HUES48 (cell line): ENCODE measurements at regions not wholly inside any gene's neighbourhood (a gene's known extent, or its start where the extent isn't known, plus 50 kb on each side); places are given as distances from the start of the nearest gene placed in this dataset.

Source experiments
- H3K27ac ChIP-seq: one replicate; pipeline ENCODE4 v1.7.0; 2013; ENCODE audit warnings: low read depth, low read length, inconsistent platforms
- H3K27me3 ChIP-seq: 2 replicates; pipeline ENCODE4 v1.6.1; 2013; ENCODE audit warnings: mild to moderate bottlenecking, low read length; ENCODE audit not compliant: control insufficient read depth, insufficient read depth
- H3K36me3 ChIP-seq: 2 replicates; pipeline ENCODE4 v1.6.1; 2013; ENCODE audit warnings: low read length; ENCODE audit not compliant: control insufficient read depth, insufficient read depth
- H3K4me1 ChIP-seq: 2 replicates; pipeline ENCODE4 v1.6.1; 2013; ENCODE audit warnings: mild to moderate bottlenecking, low read length; ENCODE audit not compliant: control insufficient read depth, insufficient read depth
- H3K4me3 ChIP-seq: 2 replicates; pipeline ENCODE4 v1.5.1; 2013; ENCODE audit warnings: mild to moderate bottlenecking, low read depth, low read length
- H3K9ac ChIP-seq: 2 replicates; pipeline ENCODE4 v1.6.1; 2013; ENCODE audit warnings: mild to moderate bottlenecking, low read depth, low read length, moderate library complexity
- H3K9me3 ChIP-seq: 2 replicates; pipeline ENCODE4 v1.6.1; 2013; ENCODE audit warnings: low read length; ENCODE audit not compliant: control insufficient read depth, insufficient read depth

DNA sequence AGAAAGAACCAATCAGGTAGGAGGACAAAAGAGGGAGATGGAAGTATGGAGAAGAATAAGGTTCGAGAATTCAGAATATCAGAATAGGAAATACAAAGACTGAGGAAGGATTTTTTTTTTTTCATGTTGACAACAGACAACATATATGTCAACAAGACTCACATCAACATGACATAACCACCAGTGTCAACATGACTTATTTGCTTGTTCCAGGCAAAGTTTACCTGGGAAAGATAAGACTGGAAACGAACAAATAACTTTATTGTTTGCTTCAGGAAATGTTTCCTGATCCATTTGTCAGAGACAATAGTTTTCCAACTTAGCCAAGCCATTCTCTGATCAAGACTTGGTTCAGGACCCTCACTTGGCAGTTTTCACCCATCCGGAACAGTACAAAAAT is 321.9 kb upstream of the NETO1 start:
- no peak overlapping the region for H3K9ac ChIP-seq
- H3K36me3 ChIP-seq = no peaks in the 10 kb centered on the region
- H3K27me3 ChIP-seq = no peaks in the 10 kb centered on the region
- H3K9me3 ChIP-seq = no peaks in the 10 kb centered on the region
- peaks cover 4% of the 10 kb centered on the region; the same call in 1 of the 2 replicates for H3K4me1 ChIP-seq
- H3K4me3 ChIP-seq = no peak overlapping the region
- no peak overlapping the region for H3K27ac ChIP-seq

- H3K4me1 ChIP-seq = no peaks in the 10 kb centered on the region
- H3K36me3 ChIP-seq = no peaks in the 10 kb centered on the region
- H3K27ac ChIP-seq = no peak overlapping the region
- H3K9ac ChIP-seq = no peak overlapping the region
- H3K9me3 ChIP-seq = no peaks in the 10 kb centered on the region
- no peak overlapping the region for H3K4me3 ChIP-seq
- H3K27me3 ChIP-seq = no peaks in the 10 kb centered on the region
Measured at GRCh38 chr18:73168236-73168635, 300.4 kb upstream of the NETO1 start.

GRCh38 chr18:73164430-73164829 is 296.6 kb upstream of the NETO1 start:
- Histone ChIP-seq H3K27me3 (no peaks in the 10 kb centered on the region), H3K4me3 (no peak overlapping the region), H3K9me3 (no peaks in the 10 kb centered on the region), H3K4me1 (no peaks in the 10 kb centered on the region), H3K27ac (no peak overlapping the region), H3K9ac (no peak overlapping the region), H3K36me3 (no peaks in the 10 kb centered on the region)

GRCh38 chr18:73163236-73163635 is 295.4 kb upstream of the NETO1 start:
- no peaks in the 10 kb centered on the region for H3K4me1 ChIP-seq
- no peaks in the 10 kb centered on the region for H3K36me3 ChIP-seq
- H3K4me3 ChIP-seq = no peak overlapping the region
- H3K9me3 ChIP-seq = no peaks in the 10 kb centered on the region
- no peak overlapping the region for H3K9ac ChIP-seq
- no peaks in the 10 kb centered on the region for H3K27me3 ChIP-seq
- H3K27ac ChIP-seq = no peak overlapping the region

DNA sequence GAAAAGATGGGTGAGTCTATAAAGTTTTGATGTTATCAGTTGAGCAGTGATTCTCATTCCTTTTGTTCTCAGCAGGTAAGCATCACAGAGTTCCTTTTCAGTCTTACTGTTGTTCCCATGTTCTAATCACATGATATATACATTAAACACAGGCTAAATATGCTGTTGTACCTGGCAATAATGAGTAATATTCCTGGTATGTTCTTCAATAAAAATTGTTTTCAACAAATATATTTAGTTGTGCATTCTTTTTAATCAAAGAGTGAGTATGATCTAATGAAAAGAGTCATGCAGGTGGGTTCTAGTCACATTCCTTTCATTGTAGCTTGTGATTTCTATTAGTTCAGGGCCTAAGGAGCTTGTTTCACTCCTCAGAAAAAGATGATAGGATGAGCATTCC is 288.3 kb upstream of the NETO1 start:
- H3K27ac ChIP-seq = no peak overlapping the region
- H3K27me3 ChIP-seq = no peaks in the 10 kb centered on the region
- H3K36me3 ChIP-seq = no peaks in the 10 kb centered on the region
- no peaks in the 10 kb centered on the region for H3K4me1 ChIP-seq
- no peak overlapping the region for H3K9ac ChIP-seq
- no peaks in the 10 kb centered on the region for H3K9me3 ChIP-seq
- H3K4me3 ChIP-seq = no peak overlapping the region

- Histone ChIP-seq H3K36me3 (no peaks in the 10 kb centered on the region), H3K4me1 (no peaks in the 10 kb centered on the region), H3K4me3 (no peak overlapping the region), H3K27ac (no peak overlapping the region), H3K27me3 (no peaks in the 10 kb centered on the region), H3K9me3 (no peaks in the 10 kb centered on the region), H3K9ac (no peak overlapping the region)
Measured at GRCh38 chr18:73153271-73153670, 285.5 kb upstream of the NETO1 start.

DNA sequence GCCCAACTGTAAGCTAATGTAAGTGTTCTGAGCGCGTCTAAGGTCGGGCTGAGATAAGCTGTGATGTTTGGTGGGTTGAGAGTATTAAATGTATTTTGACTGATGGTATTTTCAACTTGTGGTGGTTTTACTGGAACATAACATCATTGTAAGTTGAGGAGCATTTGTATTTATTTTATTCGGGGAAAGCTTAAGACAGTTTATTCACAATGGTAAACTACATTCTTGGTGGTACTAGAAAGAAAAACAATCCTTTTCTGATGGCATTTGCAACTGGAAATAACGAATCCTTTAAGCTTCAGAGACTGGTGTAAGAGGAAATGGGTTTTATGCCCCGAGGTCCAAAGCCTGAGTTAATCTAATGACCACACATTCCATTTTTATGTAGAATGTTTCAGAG is 283.3 kb upstream of the NETO1 start:
- H3K9me3 ChIP-seq = no peaks in the 10 kb centered on the region
- no peak overlapping the region for H3K27ac ChIP-seq
- no peak overlapping the region for H3K4me3 ChIP-seq
- H3K9ac ChIP-seq = no peak overlapping the region
- no peaks in the 10 kb centered on the region for H3K27me3 ChIP-seq
- H3K4me1 ChIP-seq = no peaks in the 10 kb centered on the region
- no peaks in the 10 kb centered on the region for H3K36me3 ChIP-seq

DNA sequence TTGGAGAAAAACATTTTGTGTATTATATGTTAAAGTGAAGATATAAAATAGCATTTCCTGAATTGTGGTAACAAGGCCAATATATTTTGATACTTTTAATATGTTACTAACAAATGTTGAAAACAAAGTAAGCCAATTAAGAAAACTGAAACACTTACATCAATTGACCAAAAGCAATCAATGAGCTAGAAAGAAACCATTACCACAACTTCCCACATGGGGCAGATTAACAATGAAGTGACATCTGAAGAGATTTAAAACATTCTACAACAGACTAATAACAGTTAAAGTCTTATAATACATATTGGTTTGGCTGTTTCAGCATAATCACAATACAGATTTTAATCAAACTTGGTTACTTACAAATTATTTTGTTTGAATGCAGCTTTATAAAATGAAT is 282.4 kb upstream of the NETO1 start:
- Histone ChIP-seq H3K27me3 (no peaks in the 10 kb centered on the region), H3K9me3 (no peaks in the 10 kb centered on the region), H3K36me3 (no peaks in the 10 kb centered on the region), H3K4me3 (no peak overlapping the region), H3K4me1 (no peaks in the 10 kb centered on the region), H3K9ac (no peak overlapping the region), H3K27ac (no peak overlapping the region)

DNA sequence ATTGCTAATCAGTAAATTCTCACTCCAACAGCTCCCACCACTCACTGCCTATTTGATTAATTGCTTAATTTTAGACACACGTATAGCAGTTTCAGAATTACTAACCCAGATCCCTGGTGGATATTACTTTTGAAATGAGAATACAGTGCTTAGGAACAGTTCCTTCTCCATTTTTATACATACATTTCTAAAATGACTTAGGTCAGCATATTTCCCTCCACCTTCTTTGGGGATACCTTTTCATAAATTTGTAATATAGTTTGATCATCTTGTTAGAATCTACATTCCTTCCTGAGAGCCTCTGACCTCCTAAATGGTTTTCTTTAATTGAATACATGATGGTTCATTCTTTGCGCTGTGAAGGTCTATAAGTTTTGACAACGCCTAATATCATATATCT is 279.8 kb upstream of the NETO1 start:
- Histone ChIP-seq H3K36me3 (no peaks in the 10 kb centered on the region), H3K27me3 (no peaks in the 10 kb centered on the region), H3K4me1 (no peaks in the 10 kb centered on the region), H3K27ac (no peak overlapping the region), H3K9ac (no peak overlapping the region), H3K9me3 (no peaks in the 10 kb centered on the region), H3K4me3 (no peak overlapping the region)

GRCh38 chr18:73144030-73144429 is 276.2 kb upstream of the NETO1 start:
- Histone ChIP-seq H3K9ac (no peak overlapping the region), H3K9me3 (no peaks in the 10 kb centered on the region), H3K36me3 (no peaks in the 10 kb centered on the region), H3K27ac (no peak overlapping the region), H3K4me3 (no peak overlapping the region), H3K4me1 (no peaks in the 10 kb centered on the region), H3K27me3 (no peaks in the 10 kb centered on the region)

- Histone ChIP-seq H3K27ac (no peak overlapping the region), H3K4me3 (no peak overlapping the region), H3K4me1 (peaks cover 3% of the 10 kb centered on the region; the same call in 1 of the 2 replicates), H3K9me3 (no peaks in the 10 kb centered on the region), H3K9ac (no peak overlapping the region), H3K27me3 (no peaks in the 10 kb centered on the region), H3K36me3 (no peaks in the 10 kb centered on the region)
Measured at GRCh38 chr18:73136134-73136533, 268.3 kb upstream of the NETO1 start.

DNA sequence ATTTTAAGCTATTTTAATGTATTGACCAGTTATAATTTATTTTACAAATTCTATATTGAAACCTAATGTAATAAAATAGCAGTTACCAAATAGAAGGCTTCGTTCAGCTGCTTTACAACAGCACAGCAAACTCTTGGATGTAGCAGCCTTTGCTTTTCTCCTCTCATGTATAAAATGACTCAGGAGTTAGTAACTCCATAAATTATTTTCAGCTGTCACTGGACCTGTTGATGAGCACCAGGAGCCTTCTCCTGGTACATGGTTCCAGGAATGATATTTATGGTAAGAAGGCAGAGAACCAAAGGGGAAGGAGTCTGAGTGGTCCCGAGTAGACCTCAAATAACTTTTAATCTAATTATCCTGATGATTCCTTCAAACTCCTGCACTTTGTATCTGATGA is 256.4 kb upstream of the NETO1 start:
- H3K9me3 ChIP-seq = no peaks in the 10 kb centered on the region
- H3K4me1 ChIP-seq = no peaks in the 10 kb centered on the region
- H3K27ac ChIP-seq = no peak overlapping the region
- H3K4me3 ChIP-seq = no peak overlapping the region
- H3K36me3 ChIP-seq = no peaks in the 10 kb centered on the region
- no peak overlapping the region for H3K9ac ChIP-seq
- no peaks in the 10 kb centered on the region for H3K27me3 ChIP-seq
